ENCODE measurements at regions not wholly inside any gene's neighbourhood (a gene's known extent, or its start where the extent isn't known, plus 50 kb on each side); places are given as distances from the start of the nearest gene placed in this dataset.
A peak's percentile ranks its signal among the peaks of the same experiment; 100 is the strongest.

GRCh38 chr6:3940703-3941102 lies 91.5 kb downstream of the FAM50B start:
- Histone ChIP-seq H3K27me3 (ENCODE audit: control insufficient read depth in 3 of 3, insufficient read depth in 3 of 3, low read length in 2 of 3) (peaks cover 0 to 8% (median 0%) of the 10 kb centered on the region in 3 donors), H3K9me3 (ENCODE audit: control insufficient read depth in 4 of 4, insufficient read depth in 3 of 4, low read length in 3 of 4) (peaks cover 0 to 2% (median 0%) of the 10 kb centered on the region in 4 donors), H3K36me3 (ENCODE audit: control insufficient read depth in 4 of 4, insufficient read depth in 4 of 4, low read length in 4 of 4) (no peaks in the 10 kb centered on the region), H3K4me3 (no peak overlapping the region), H3K9ac (ENCODE audit: insufficient read depth in 1 of 2, low read length in 2 of 2) (no peak overlapping the region), H3K27ac (ENCODE audit: low read depth in 1 of 2, low read length in 1 of 2) (no peak overlapping the region), H3K4me1 (ENCODE audit: control insufficient read depth in 5 of 5, insufficient read depth in 5 of 5, low read length in 5 of 5) (no peaks in the 10 kb centered on the region)
- ATAC-seq (ENCODE audit: insufficient read depth, low FRiP score) (no peak), DNase-seq (no peak)
- WGBS, 2 donors, result 91 to 92% methylated on average over 5 of the region's 5 CpGs
- TF ChIP-seq CTCF (IDR thresholded peaks at IDR 0.05; ENCODE audit: control extremely low read depth, extremely low read depth), result no peak

GRCh38 chr6:3943331-3943765 lies 94.2 kb downstream of the FAM50B start:
- ATAC-seq (ENCODE audit: insufficient read depth, low FRiP score) (no peak), DNase-seq (peak; percentile 26 to 82 (median 54))
- Histone ChIP-seq H3K9me3 (ENCODE audit: control insufficient read depth in 4 of 4, insufficient read depth in 3 of 4, low read length in 3 of 4) (peaks cover 0 to 2% (median 0%) of the 10 kb centered on the region in 4 donors), H3K9ac (ENCODE audit: insufficient read depth in 1 of 2, low read length in 2 of 2) (no peak overlapping the region), H3K4me3 (no peak overlapping the region), H3K27me3 (ENCODE audit: control insufficient read depth in 3 of 3, insufficient read depth in 3 of 3, low read length in 2 of 3) (peaks cover 0 to 6% (median 5%) of the 10 kb centered on the region in 3 donors), H3K4me1 (ENCODE audit: control insufficient read depth in 5 of 5, insufficient read depth in 5 of 5, low read length in 5 of 5) (no peaks in the 10 kb centered on the region), H3K27ac (ENCODE audit: low read depth in 1 of 2, low read length in 1 of 2) (no peak overlapping the region), H3K36me3 (ENCODE audit: control insufficient read depth in 4 of 4, insufficient read depth in 4 of 4, low read length in 4 of 4) (no peaks in the 10 kb centered on the region)
- no peak for TF ChIP-seq CTCF (IDR thresholded peaks at IDR 0.05; ENCODE audit: control extremely low read depth, extremely low read depth)
- 11 to 26% methylated on average over 12 of the region's 12 CpGs for WGBS, 2 donors

GRCh38 chr6:3944246-3944645 lies 95.1 kb downstream of the FAM50B start:
- H3K4me1 ChIP-seq (ENCODE audit: control insufficient read depth in 5 of 5, insufficient read depth in 5 of 5, low read length in 5 of 5), result no peaks in the 10 kb centered on the region
- WGBS, 2 donors, result 84 to 95% methylated on average over 5 of the region's 5 CpGs

More at GRCh38 chr6:3944246-3944645, 95.1 kb downstream of the FAM50B start:
- Histone ChIP-seq H3K9me3 (ENCODE audit: control insufficient read depth in 4 of 4, insufficient read depth in 3 of 4, low read length in 3 of 4) (peaks cover 0 to 2% (median 0%) of the 10 kb centered on the region in 4 donors), H3K4me3 (no peak overlapping the region), H3K36me3 (ENCODE audit: control insufficient read depth in 4 of 4, insufficient read depth in 4 of 4, low read length in 4 of 4) (no peaks in the 10 kb centered on the region), H3K27me3 (ENCODE audit: control insufficient read depth in 3 of 3, insufficient read depth in 3 of 3, low read length in 2 of 3) (peaks cover 0 to 6% (median 5%) of the 10 kb centered on the region in 3 donors), H3K27ac (ENCODE audit: low read depth in 1 of 2, low read length in 1 of 2) (no peak overlapping the region), H3K9ac (ENCODE audit: insufficient read depth in 1 of 2, low read length in 2 of 2) (no peak overlapping the region)
- no peak for DNase-seq
- no peak for TF ChIP-seq CTCF (IDR thresholded peaks at IDR 0.05; ENCODE audit: control extremely low read depth, extremely low read depth)
- no peak for ATAC-seq (ENCODE audit: insufficient read depth, low FRiP score)
